T47D (cell line): ENCODE measurements at regions not wholly inside any gene's neighbourhood (a gene's known extent, or its start where the extent isn't known, plus 50 kb on each side); places are given as distances from the start of the nearest gene placed in this dataset.

Experiments
- DNase-seq, 2 experiments: peaks; one replicate each; pipeline versions ENCODE4 v3.0.0 to v3.0.0-alpha.2; 2011 to 2012; ENCODE audit warnings: low read depth in 1 of 2, low spot score in 1 of 2
- JUND ChIP-seq: IDR thresholded peaks from 2 replicates; pipeline ENCODE4 v1.6.1; 2012; ENCODE audit warnings: low read depth
- in situ Hi-C: cut with HindIII; loops from 2 replicates; pipeline ENCODE4 v1.10.0; 2016; ENCODE audit warnings: low sequenced_read_pairs, low pct_unique_long_range_greater_than_20kb

DNA sequence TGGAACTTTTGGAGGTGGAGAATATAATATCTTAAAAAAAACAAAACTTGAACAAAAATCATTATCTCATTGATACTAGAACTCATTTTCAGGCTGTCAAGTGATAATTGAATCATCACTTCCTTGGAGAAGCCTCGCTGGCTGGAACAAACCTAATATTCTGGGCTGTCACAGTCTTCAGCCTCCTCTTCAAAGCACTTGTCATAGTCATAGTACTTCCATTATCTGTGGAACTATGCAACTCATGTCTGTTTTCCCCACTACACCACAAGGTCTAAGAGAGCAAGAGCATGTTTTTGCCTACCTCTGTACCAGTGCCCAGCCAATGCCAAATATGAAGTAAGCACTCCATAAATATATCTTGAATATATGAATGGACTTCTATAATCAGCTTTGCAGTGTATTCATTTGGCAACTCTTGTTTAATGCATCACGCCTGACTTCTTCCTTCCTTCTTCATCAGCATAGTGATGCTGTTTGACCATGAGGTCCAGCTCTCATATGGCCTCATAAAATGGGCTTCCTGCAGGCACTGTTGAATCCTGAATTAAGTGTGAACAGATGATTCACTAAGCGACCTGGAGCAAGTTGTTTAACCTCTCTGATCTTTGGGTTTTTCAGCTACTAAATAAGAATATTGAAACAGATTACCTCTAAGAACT, 86.6 kb upstream of the SNRK start:
- in situ Hi-C loops = no loop called here
- no peak for TF ChIP-seq JUND
- DNase-seq = no peak

DNA sequence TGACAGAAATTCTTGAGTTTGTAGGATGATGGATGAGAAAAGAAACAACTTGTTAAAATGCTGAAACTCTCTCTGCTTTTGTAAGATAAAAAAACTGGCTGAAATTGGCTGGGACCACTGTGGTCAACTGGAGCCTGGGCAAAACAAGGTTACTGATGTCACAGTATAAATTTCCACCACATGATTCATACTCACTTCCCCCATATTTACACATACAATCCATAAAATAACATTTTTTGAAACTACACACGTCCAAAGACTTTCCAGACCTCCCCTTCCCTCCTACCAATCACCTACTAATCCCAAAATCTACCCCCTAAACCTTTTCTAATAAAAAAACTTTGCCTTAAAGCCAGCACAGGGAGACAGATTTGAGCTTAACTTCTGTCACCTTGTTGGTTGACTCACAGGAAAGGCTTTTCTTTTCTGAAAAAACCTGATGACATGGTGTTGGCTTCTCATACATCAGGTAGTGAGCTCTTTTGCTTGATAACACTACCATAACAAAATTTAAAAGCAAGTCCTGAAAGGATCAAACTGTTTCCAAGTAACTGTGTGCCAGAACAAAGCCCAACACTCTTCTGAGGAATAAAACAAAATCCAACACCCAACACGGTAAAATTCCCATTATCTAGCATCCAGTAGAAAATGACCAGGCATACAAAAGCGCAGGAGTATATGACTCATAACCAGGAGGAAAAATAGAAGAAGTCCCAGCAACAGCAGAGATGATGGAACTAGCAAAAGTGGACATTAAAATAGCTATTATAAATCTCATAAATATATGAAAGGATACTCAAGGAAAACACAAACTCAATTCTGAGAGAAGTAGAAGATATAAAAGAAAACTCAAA, 87.3 kb upstream of the SNRK start:
- no peak for TF ChIP-seq JUND

DNA sequence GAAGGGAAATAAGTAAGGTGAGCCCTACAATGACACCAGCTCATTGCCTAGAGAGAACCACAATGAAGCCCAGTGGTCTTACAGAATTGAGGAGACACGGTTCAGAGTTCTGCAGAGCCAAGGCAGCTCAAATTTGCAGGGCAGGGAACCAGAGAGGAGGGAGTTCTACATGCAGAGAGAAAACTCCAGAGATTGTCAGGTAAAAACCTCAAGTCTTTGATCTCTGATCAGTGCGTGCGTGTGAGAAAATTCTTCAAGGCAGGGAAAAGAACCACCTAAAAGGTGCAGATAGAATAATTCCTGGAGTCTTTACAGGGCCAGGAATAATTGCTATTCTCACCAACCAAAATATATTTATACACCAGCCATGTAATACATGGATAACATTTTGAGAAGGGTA, 88.0 kb upstream of the SNRK start:
- in situ Hi-C loops = no loop called here
- TF ChIP-seq JUND = no peak
- no peak for DNase-seq

More for the DNA sequence above, 87.3 kb upstream of the SNRK start:
- no peak for DNase-seq
- in situ Hi-C loops = no loop called here

DNA sequence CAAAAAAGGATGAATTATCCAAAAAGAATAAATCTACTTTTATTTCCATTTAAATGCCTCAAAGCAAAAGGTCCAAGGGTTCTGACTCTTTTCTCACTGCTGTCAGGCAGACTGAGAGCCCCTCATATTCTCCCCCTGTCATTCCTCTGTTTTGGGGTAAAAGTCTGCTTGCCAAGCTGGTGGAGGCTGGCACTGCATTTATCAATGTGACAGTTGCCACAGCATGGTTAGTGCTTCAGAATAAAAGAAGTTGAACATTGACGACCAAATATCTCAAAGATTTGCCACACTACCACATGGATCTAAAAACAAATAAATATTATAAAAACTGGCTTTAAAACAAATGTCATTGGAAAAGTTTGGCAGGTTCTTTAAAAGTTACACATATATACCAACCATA, 89.2 kb upstream of the SNRK start:
- no peak for TF ChIP-seq JUND
- in situ Hi-C loops = no loop called here
- DNase-seq = no peak

DNA sequence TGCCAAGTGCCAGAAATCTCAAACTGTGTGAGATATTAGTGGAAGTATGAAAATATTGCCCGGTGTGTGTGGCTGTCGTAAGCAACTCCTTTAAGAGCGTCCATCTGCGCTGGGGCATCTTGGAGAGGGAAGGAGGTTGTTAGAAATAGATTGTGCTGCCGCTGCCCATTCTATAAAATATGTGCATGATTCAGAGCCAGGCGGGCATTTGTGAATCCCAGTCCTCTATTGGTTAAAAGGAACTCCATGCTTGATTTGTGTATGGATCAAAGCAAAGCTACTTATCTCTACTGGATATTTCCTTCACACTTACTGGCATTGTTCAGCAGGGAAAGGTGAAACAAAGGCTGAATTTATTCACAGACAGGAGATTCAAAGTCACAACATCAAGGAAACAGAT, 89.6 kb upstream of the SNRK start:
- in situ Hi-C loops = no loop called here
- no peak for TF ChIP-seq JUND

DNA sequence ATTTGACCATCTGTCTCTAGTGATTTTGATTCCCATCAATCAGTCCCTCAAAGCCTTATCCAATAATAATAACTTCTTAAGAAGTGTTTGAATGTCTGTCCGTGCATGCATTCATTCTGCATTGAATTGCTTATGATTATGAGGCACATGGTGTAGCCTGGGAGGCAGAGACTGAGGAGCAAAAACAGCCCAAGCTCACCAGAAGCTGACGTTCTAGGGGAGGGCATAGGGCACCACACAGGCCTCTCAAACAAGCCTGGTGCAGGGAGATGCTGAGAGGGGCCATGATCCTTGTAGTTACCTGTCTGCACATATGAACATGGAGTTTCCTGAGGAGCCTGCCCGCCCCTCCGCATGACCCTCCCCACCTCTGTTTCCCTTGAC, 89.2 kb upstream of the POMGNT2 start:
- DNase-seq = no peak
- no peak for TF ChIP-seq JUND
- in situ Hi-C loops = no loop called here

More for the DNA sequence above, 89.6 kb upstream of the SNRK start:
- DNase-seq = no peak

DNA sequence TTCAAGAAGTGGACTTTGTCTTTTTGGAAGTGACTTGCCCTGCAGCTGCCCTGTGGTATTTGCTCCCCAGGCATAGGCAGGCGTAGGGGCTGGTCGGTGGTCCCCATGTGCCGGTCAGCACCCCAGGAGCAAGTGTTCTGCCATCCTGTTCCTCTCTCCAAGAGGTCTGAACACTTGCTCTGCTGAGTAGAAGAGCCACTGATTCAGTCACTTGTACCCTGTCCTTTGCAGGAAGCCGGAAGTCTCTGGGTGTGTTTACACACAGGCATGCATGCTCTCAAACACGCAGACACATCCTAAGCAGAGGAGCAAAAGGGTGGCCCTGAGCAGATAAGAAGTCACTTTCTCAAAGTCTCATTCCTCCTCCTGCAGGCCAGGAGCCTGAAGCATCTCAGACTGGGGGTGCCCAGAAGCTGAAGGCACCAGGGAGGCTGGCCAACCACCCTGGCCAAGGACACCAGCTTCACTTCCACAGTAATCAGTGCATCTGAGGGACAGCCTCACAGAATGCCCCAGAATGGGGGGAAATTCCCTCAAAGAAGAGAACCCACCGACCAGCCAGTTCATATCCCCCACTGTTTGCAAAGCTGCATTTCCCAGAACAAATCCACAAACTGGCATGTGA, 88.7 kb upstream of the POMGNT2 start:
- no peak for TF ChIP-seq JUND
- no peak for DNase-seq
- in situ Hi-C loops = no loop called here

DNA sequence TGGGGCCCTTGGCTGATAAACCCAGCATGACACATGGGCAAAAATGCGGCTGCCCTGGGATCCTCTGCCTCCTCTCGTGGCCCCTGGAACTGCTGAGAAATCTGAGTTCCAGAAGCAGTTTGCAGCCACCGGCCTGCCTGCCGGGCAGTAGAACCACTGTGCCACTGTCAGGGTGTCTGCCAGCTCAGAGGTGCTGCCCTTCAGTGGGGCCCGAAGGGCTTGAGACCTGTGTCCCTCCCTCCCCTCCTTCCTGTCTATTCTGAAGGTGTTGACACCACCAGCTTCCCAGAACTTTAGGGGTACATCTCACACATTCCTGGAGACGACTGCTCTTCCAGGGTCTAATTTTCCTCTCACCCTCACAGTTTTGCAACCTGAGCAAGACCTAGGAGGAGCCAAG, 88.2 kb upstream of the POMGNT2 start:
- TF ChIP-seq JUND = no peak
- in situ Hi-C loops = no loop called here
- DNase-seq = no peak

DNA sequence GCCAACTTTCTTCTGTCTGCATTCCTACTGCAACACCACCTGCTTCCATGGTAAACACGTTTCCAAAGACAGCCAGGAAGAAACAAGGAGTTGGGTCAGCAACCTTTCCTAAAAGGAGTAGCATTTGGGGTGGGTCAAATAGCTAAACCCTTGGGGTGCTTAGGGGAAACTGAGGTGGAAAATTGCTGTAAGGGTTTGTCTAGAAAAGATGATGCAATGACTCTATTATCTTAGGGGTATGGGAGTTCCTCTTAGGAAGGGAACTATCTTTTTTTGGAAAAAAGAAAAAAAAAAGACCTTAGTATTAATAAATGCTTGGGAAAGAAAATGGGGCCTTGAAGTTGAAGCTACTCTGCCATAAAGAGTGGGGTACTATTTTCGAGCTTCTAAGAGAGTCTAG, 86.1 kb upstream of the POMGNT2 start:
- TF ChIP-seq JUND = no peak
- in situ Hi-C loops = no loop called here
- DNase-seq = no peak

DNA sequence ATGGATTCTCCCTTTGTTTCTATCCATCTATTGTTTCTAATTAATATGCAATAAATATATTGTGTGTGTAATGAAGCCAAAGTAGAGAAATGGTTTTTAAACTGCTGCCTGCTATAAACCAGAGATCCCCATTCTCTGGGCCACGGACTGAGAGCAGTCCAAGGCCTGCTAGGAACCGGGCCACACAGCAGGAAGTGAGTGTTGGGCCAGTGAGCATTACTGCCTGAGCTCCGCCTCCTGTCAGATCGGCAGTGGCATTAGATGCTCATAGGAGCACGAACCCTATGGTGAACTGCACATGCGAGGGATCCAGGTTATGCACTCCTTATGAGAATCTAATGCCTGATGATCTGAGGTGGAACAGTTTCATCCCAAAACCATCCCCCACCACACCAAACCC, 85.2 kb upstream of the POMGNT2 start:
- in situ Hi-C loops = no loop called here
- no peak for DNase-seq
- TF ChIP-seq JUND = no peak

DNA sequence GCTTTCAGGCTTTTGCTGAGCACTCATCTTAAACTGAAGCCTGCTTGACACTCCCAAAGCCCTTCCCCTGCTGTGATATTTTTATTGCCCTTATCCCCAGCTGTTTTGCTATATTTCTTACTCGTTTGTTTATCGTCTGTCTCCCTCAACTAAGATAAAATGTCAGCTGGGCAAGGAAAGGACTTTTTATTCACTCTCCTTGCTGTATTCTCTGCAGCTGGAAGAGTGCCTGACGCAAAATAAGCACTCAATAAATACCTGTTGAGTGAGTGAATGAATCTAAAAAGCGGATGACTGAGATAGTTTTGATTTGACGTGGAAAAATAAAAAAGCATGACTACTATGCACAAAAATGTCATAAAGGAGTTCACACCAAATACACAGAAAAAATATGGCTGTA, 84.8 kb upstream of the POMGNT2 start:
- DNase-seq = no peak

DNA sequence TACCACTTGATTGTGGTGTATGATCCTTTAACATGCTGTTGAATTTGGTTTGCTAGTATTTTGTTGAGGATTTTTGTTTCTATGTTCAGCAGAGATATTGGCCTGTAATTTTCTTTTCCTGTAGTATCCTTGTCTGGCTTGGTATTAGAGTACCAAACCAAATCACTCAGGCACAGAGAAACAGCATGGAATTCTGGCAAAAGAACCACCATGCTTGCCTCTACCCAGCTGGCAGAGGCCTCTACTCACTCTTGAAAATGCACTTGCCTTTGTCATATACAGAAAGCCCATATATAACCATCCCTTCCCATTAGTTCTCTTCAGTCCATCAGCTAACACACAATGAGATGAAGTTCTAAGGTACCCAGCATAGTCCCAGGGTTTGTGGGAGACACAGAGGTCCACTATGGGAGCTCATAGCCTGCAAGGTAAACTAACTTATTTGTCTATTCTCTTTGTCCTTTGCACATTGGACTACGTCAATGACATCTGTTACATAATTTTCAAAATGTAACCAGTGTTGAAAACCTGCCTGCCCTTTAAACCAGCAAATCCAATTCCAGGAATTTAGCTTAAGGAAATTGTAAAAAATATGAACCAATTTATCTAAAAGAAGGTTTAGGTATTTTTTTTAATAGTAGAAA, 82.1 kb upstream of the POMGNT2 start:
- in situ Hi-C loops = no loop called here
- DNase-seq = no peak
- TF ChIP-seq JUND = no peak

More for the DNA sequence above, 84.8 kb upstream of the POMGNT2 start:
- TF ChIP-seq JUND = no peak
- in situ Hi-C loops = no loop called here

DNA sequence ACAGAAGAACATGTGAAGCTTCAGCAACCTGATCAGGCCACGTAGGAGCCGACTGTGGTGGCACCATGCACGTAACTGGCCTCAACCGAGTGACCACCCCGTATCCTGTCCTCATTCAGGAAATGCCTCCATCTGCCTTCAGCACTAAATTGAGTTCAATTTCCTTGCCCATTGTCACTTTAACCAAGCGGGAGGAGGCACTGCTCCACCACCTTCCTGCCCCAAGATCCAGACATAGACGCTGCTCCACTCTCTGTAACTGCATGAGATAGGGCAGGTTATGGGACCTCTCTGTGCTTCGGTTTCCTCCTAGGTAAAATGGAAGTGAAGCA, 80.1 kb upstream of the POMGNT2 start:
- TF ChIP-seq JUND = no peak
- DNase-seq = no peak
- in situ Hi-C loops = no loop called here
